Dendritic cell treated with granulocyte-macrophage colony-stimulating factor and Interleukin-4, amounts not matched to agents 40 ng/mL and 50 ng/mL, for 4 days (primary cell): ENCODE measurements at regions not wholly inside any gene's neighbourhood (a gene's known extent, or its start where the extent isn't known, plus 50 kb on each side); places are given as distances from the start of the nearest gene placed in this dataset.

ENCODE experiments used
- H3K27ac Mint-ChIP-seq: one replicate; pipeline ENCODE4 v1.8.0; 2022; ENCODE audit warnings: mild to moderate bottlenecking, mixed read lengths
- H3K27me3 Mint-ChIP-seq: one replicate; pipeline ENCODE4 v1.8.0; 2022; ENCODE audit warnings: mild to moderate bottlenecking, mixed read lengths
- H3K36me3 Mint-ChIP-seq: one replicate; pipeline ENCODE4 v1.8.0; 2022; ENCODE audit warnings: low read depth, mixed read lengths
- H3K4me1 Mint-ChIP-seq: one replicate; pipeline ENCODE4 v1.8.0; 2022; ENCODE audit warnings: low read depth, mixed read lengths
- H3K4me3 Mint-ChIP-seq: one replicate; pipeline ENCODE4 v1.8.0; 2022; ENCODE audit warnings: mild to moderate bottlenecking, moderate library complexity, mixed read lengths
- H3K9me3 Mint-ChIP-seq: one replicate; pipeline ENCODE4 v1.8.0; 2022; ENCODE audit warnings: mixed read lengths
- intact Hi-C: fragments of 100-400 bp; cut with micrococcal nuclease; formaldehyde crosslinking; loops from one replicate; pipeline ENCODE4 v1.15.0; 2022

- H3K27ac Mint-ChIP-seq = no peak overlapping the region
- no peaks in the 10 kb centered on the region for H3K4me1 Mint-ChIP-seq
- H3K4me3 Mint-ChIP-seq = no peak overlapping the region
- no peaks in the 10 kb centered on the region for H3K27me3 Mint-ChIP-seq
- no peaks in the 10 kb centered on the region for H3K36me3 Mint-ChIP-seq
- intact Hi-C loops = no loop called here
- no peaks in the 10 kb centered on the region for H3K9me3 Mint-ChIP-seq
These were observed 1505.8 kb downstream of the TBC1D22A start for GRCh38 chr22:48268293-48268692.

- no peaks in the 10 kb centered on the region for H3K36me3 Mint-ChIP-seq
- H3K27ac Mint-ChIP-seq = no peak overlapping the region
- H3K9me3 Mint-ChIP-seq = no peaks in the 10 kb centered on the region
- no peaks in the 10 kb centered on the region for H3K4me1 Mint-ChIP-seq
- intact Hi-C loops = no loop called here
- H3K27me3 Mint-ChIP-seq = no peaks in the 10 kb centered on the region
- H3K4me3 Mint-ChIP-seq = no peak overlapping the region
These were observed 1505.2 kb downstream of the TBC1D22A start for GRCh38 chr22:48267681-48268080.

- no peaks in the 10 kb centered on the region for H3K27me3 Mint-ChIP-seq
- H3K9me3 Mint-ChIP-seq = no peaks in the 10 kb centered on the region
- H3K4me1 Mint-ChIP-seq = no peaks in the 10 kb centered on the region
- no peaks in the 10 kb centered on the region for H3K36me3 Mint-ChIP-seq
- no peak overlapping the region for H3K27ac Mint-ChIP-seq
- intact Hi-C loops = no loop called here
- H3K4me3 Mint-ChIP-seq = no peak overlapping the region
These were observed 1502.7 kb downstream of the TBC1D22A start for GRCh38 chr22:48265000-48265625.

GRCh38 chr22:48264586-48264985 is 1502.1 kb downstream of the TBC1D22A start:
- Mint-ChIP-seq H3K4me1 (no peaks in the 10 kb centered on the region), H3K9me3 (no peaks in the 10 kb centered on the region), H3K36me3 (no peaks in the 10 kb centered on the region), H3K27me3 (no peaks in the 10 kb centered on the region), H3K4me3 (no peak overlapping the region), H3K27ac (no peak overlapping the region)
- intact Hi-C loops = no loop called here

- Mint-ChIP-seq H3K4me1 (no peaks in the 10 kb centered on the region), H3K9me3 (no peaks in the 10 kb centered on the region), H3K4me3 (no peak overlapping the region), H3K36me3 (no peaks in the 10 kb centered on the region), H3K27ac (no peak overlapping the region), H3K27me3 (no peaks in the 10 kb centered on the region)
- intact Hi-C loops = no loop called here
These were observed 1501.4 kb downstream of the TBC1D22A start for GRCh38 chr22:48263791-48264351.

GRCh38 chr22:48263431-48263765 is 1500.9 kb downstream of the TBC1D22A start:
- H3K4me1 Mint-ChIP-seq = no peaks in the 10 kb centered on the region
- intact Hi-C loops = no loop called here
- H3K27me3 Mint-ChIP-seq = no peaks in the 10 kb centered on the region
- H3K27ac Mint-ChIP-seq = no peak overlapping the region
- H3K36me3 Mint-ChIP-seq = no peaks in the 10 kb centered on the region
- H3K9me3 Mint-ChIP-seq = no peaks in the 10 kb centered on the region
- H3K4me3 Mint-ChIP-seq = no peak overlapping the region

GRCh38 chr22:48262596-48263430 is 1500.4 kb downstream of the TBC1D22A start:
- no peak overlapping the region for H3K27ac Mint-ChIP-seq
- H3K4me1 Mint-ChIP-seq = no peaks in the 10 kb centered on the region
- H3K4me3 Mint-ChIP-seq = no peak overlapping the region
- H3K36me3 Mint-ChIP-seq = no peaks in the 10 kb centered on the region
- no peaks in the 10 kb centered on the region for H3K9me3 Mint-ChIP-seq
- no peaks in the 10 kb centered on the region for H3K27me3 Mint-ChIP-seq
- intact Hi-C loops = no loop called here

GRCh38 chr22:48261706-48262105 is 1499.3 kb downstream of the TBC1D22A start:
- H3K4me1 Mint-ChIP-seq = no peaks in the 10 kb centered on the region
- intact Hi-C loops = no loop called here

GRCh38 chr22:48261048-48261621 is 1498.7 kb downstream of the TBC1D22A start:
- H3K27me3 Mint-ChIP-seq = no peaks in the 10 kb centered on the region
- no peak overlapping the region for H3K27ac Mint-ChIP-seq
- no peaks in the 10 kb centered on the region for H3K4me1 Mint-ChIP-seq
- no peak overlapping the region for H3K4me3 Mint-ChIP-seq
- no peaks in the 10 kb centered on the region for H3K9me3 Mint-ChIP-seq
- H3K36me3 Mint-ChIP-seq = no peaks in the 10 kb centered on the region
- intact Hi-C loops = no loop called here

More at GRCh38 chr22:48261706-48262105, 1499.3 kb downstream of the TBC1D22A start:
- no peaks in the 10 kb centered on the region for H3K27me3 Mint-ChIP-seq
- no peak overlapping the region for H3K27ac Mint-ChIP-seq
- H3K36me3 Mint-ChIP-seq = no peaks in the 10 kb centered on the region
- no peaks in the 10 kb centered on the region for H3K9me3 Mint-ChIP-seq
- H3K4me3 Mint-ChIP-seq = no peak overlapping the region

- no peaks in the 10 kb centered on the region for H3K36me3 Mint-ChIP-seq
- no peaks in the 10 kb centered on the region for H3K9me3 Mint-ChIP-seq
- no peaks in the 10 kb centered on the region for H3K4me1 Mint-ChIP-seq
- no peaks in the 10 kb centered on the region for H3K27me3 Mint-ChIP-seq
- H3K27ac Mint-ChIP-seq = no peak overlapping the region
- intact Hi-C loops = no loop called here
- H3K4me3 Mint-ChIP-seq = no peak overlapping the region
These were observed 1497.7 kb downstream of the TBC1D22A start for GRCh38 chr22:48259991-48260670.

- H3K4me3 Mint-ChIP-seq = no peak overlapping the region
- intact Hi-C loops = no loop called here
These were observed 1496.4 kb downstream of the TBC1D22A start for GRCh38 chr22:48258811-48259210.

GRCh38 chr22:48258064-48258701 is 1495.7 kb downstream of the TBC1D22A start:
- intact Hi-C loops = no loop called here
- no peak overlapping the region for H3K4me3 Mint-ChIP-seq

More at GRCh38 chr22:48258811-48259210, 1496.4 kb downstream of the TBC1D22A start:
- H3K27me3 Mint-ChIP-seq = peaks cover 9% of the 10 kb centered on the region
- no peaks in the 10 kb centered on the region for H3K4me1 Mint-ChIP-seq
- H3K9me3 Mint-ChIP-seq = no peaks in the 10 kb centered on the region
- H3K27ac Mint-ChIP-seq = no peak overlapping the region
- no peaks in the 10 kb centered on the region for H3K36me3 Mint-ChIP-seq

GRCh38 chr22:48257685-48258055 is 1495.2 kb downstream of the TBC1D22A start:
- H3K27me3 Mint-ChIP-seq = peaks cover 13% of the 10 kb centered on the region
- H3K4me1 Mint-ChIP-seq = no peaks in the 10 kb centered on the region
- H3K9me3 Mint-ChIP-seq = no peaks in the 10 kb centered on the region
- H3K27ac Mint-ChIP-seq = no peak overlapping the region
- no peak overlapping the region for H3K4me3 Mint-ChIP-seq
- H3K36me3 Mint-ChIP-seq = no peaks in the 10 kb centered on the region
- intact Hi-C loops = no loop called here

More at GRCh38 chr22:48258064-48258701, 1495.7 kb downstream of the TBC1D22A start:
- H3K9me3 Mint-ChIP-seq = no peaks in the 10 kb centered on the region
- H3K27ac Mint-ChIP-seq = no peak overlapping the region
- H3K4me1 Mint-ChIP-seq = no peaks in the 10 kb centered on the region
- no peaks in the 10 kb centered on the region for H3K36me3 Mint-ChIP-seq
- peaks cover 13% of the 10 kb centered on the region for H3K27me3 Mint-ChIP-seq
